ENCODE measurements at regions not wholly inside any gene's neighbourhood (a gene's known extent, or its start where the extent isn't known, plus 50 kb on each side); places are given as distances from the start of the nearest gene placed in this dataset.

GRCh38 chr16:29303520-29303919 is 103.0 kb downstream of the NPIPB11 start:
- no peak for TF ChIP-seq CTCF (IDR thresholded peaks at IDR 0.05; ENCODE audit: low read depth, low read length)
- TF ChIP-seq POLR2A (IDR thresholded peaks at IDR 0.05; ENCODE audit: extremely low read depth, insufficient read length) = no peak
- no peak for TF ChIP-seq MAX (IDR thresholded peaks at IDR 0.05; ENCODE audit: low read depth, low read length)
- no peak for TF ChIP-seq MYC (IDR thresholded peaks at IDR 0.05; ENCODE audit: low read depth, low read length)
